Keratinocyte (primary cell): ENCODE measurements at regions not wholly inside any gene's neighbourhood (a gene's known extent, or its start where the extent isn't known, plus 50 kb on each side); places are given as distances from the start of the nearest gene placed in this dataset.

ENCODE experiments used
- DNase-seq: peaks from one replicate; pipeline ENCODE4 v3.0.0-alpha.2; 2011; ENCODE audit warnings: low read depth, missing footprints, low spot score
- FAIRE-seq: peaks from 2 replicates; lab custom pipeline; 2011; peaks lifted over from hg19 to GRCh38; lab: Jason Lieb, UNC
- H2AFZ ChIP-seq: 2 replicates; pipeline ENCODE4 v1.6.0; 2012; ENCODE audit warnings: low read length, control low read depth, inconsistent platforms; ENCODE audit not compliant: control insufficient read depth
- H3K27ac ChIP-seq: 2 replicates; pipeline ENCODE4 v1.5.1; 2011; ENCODE audit warnings: low read length; ENCODE audit not compliant: control insufficient read depth, insufficient read depth
- H3K27me3 ChIP-seq: 3 replicates; pipeline ENCODE4 v1.6.0; 2011; ENCODE audit warnings: low read length; ENCODE audit not compliant: control insufficient read depth, insufficient read depth; ENCODE audit errors: extremely low read depth
- H3K36me3 ChIP-seq, 2 experiments: 2 replicates in 1 of 2; 3 replicates in 1 of 2; pipeline ENCODE4 v1.5.1; 2011; ENCODE audit warnings: low read length in 2 of 2, mild to moderate bottlenecking in 1 of 2; ENCODE audit not compliant: control insufficient read depth in 2 of 2, insufficient read depth in 2 of 2; ENCODE audit errors: extremely low read depth in 1 of 2
- H3K4me1 ChIP-seq: 3 replicates; pipeline ENCODE4 v1.5.1; 2011; ENCODE audit warnings: low read length; ENCODE audit not compliant: control insufficient read depth, insufficient read depth; ENCODE audit errors: extremely low read depth
- H3K4me2 ChIP-seq: 3 replicates; pipeline ENCODE4 v1.6.0; 2011; ENCODE audit warnings: low read depth, low read length; ENCODE audit not compliant: control insufficient read depth, insufficient read depth; ENCODE audit errors: extremely low read depth
- H3K4me3 ChIP-seq, 3 experiments: fragments of 200-600 bp in 1 of 3; sonication (generic) in 1 of 3; 2 replicates in 2 of 3; 3 replicates in 1 of 3; pipeline ENCODE4 v1.5.1; 2011 to 2016; ENCODE audit warnings: low read length in 3 of 3, mild to moderate bottlenecking in 3 of 3, control low read depth in 2 of 3, inconsistent platforms in 1 of 3, low read depth in 1 of 3, mixed read lengths in 1 of 3, mixed run types in 1 of 3, moderate library complexity in 1 of 3; ENCODE audit not compliant: control insufficient read depth in 2 of 3, insufficient read depth in 2 of 3; ENCODE audit errors: extremely low read depth in 1 of 3
- H3K79me2 ChIP-seq: 2 replicates; pipeline ENCODE4 v1.6.0; 2012; ENCODE audit warnings: low read length; ENCODE audit not compliant: control insufficient read depth, insufficient read depth
- H3K9ac ChIP-seq: 3 replicates; pipeline ENCODE4 v1.6.0; 2011; ENCODE audit warnings: low read length; ENCODE audit not compliant: control insufficient read depth, insufficient read depth; ENCODE audit errors: extremely low read depth
- H3K9me1 ChIP-seq: 3 replicates; pipeline ENCODE4 v1.6.0; 2011; ENCODE audit warnings: low read length; ENCODE audit not compliant: control insufficient read depth, insufficient read depth; ENCODE audit errors: extremely low read depth
- H3K9me3 ChIP-seq: 2 replicates; pipeline ENCODE4 v1.5.1; 2012; ENCODE audit warnings: low read depth, low read length; ENCODE audit not compliant: control insufficient read depth
- H4K20me1 ChIP-seq: 3 replicates; pipeline ENCODE4 v1.6.0; 2011; ENCODE audit warnings: low read length; ENCODE audit not compliant: control insufficient read depth, insufficient read depth; ENCODE audit errors: extremely low read depth
- EZH2 ChIP-seq: IDR thresholded peaks from one replicate; pipeline ENCODE4 v1.6.1; 2012; ENCODE audit warnings: inconsistent platforms, mild to moderate bottlenecking, low read length, moderate library complexity
- dilution Hi-C: fragments of 300-500 bp; cut with MboI; formaldehyde crosslinking; loops from one replicate; pipeline ENCODE4 v1.7.0; 2020; ENCODE audit warnings: low sequenced_read_pairs; ENCODE audit not compliant: extremely low pct_ligation_motif_present
- TF ChIP-seq, protein P1 (sequence below), 3 experiments: IDR thresholded peaks in 1 of 3; conservative IDR thresholded peaks in 1 of 3; optimal IDR thresholded peaks in 1 of 3; 2 replicates in 2 of 3; 3 replicates in 1 of 3; pipeline versions ENCODE3 to v1.5.1; 2011; ENCODE audit warnings: low read length in 3 of 3, mild to moderate bottlenecking in 3 of 3, moderate library complexity in 2 of 3, control low read depth in 1 of 3, inconsistent platforms in 1 of 3; ENCODE audit not compliant: insufficient read depth in 2 of 3; ENCODE audit errors: extremely low read depth in 1 of 3

DNA sequence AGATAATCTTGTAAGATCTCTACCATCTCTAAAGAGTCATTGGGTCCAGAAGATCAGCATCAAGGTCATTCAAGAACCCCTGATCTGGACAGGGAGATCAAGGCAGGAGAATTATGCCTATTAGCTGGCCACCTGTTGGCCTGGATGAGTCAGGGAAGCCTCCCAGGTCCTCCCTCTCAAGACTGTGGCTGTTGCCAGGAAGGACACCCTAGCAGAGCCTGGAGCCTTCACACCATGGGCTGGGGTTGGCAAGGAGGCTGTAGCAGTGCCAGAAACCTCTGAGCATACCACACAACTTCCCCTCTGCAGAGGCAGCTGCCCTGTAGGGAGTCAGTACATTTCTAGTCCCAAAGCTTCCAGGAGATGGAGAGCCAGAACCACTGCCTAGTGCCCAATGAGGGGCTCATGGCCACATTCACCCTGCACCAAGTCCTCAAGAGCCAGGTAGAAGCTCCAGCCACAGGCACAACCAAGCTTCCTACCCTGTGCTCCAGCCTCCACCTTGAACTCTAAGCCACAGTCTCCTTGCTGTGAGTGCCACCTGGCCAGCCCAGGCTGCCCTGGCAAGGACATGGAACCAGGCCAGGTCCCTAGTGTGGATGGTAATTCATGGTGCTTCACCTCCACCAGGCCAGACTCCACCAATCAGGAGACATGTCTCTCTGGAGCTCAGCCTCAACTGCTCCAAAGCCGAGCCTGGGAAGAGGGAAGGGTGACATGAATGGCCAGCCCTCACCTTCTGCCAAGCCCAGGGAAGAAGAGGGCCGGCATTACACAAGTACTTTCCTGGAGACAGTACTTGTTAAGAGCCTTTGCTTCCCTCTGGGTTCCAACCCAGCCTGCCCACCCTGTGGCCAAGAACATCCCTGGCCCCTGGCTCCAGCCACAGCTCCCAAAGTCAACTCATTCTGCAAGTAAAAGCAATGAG is 124.3 kb downstream of the BUD13 start:
- TF ChIP-seq, protein P1, sequence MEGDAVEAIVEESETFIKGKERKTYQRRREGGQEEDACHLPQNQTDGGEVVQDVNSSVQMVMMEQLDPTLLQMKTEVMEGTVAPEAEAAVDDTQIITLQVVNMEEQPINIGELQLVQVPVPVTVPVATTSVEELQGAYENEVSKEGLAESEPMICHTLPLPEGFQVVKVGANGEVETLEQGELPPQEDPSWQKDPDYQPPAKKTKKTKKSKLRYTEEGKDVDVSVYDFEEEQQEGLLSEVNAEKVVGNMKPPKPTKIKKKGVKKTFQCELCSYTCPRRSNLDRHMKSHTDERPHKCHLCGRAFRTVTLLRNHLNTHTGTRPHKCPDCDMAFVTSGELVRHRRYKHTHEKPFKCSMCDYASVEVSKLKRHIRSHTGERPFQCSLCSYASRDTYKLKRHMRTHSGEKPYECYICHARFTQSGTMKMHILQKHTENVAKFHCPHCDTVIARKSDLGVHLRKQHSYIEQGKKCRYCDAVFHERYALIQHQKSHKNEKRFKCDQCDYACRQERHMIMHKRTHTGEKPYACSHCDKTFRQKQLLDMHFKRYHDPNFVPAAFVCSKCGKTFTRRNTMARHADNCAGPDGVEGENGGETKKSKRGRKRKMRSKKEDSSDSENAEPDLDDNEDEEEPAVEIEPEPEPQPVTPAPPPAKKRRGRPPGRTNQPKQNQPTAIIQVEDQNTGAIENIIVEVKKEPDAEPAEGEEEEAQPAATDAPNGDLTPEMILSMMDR (optimal IDR thresholded peaks at IDR 0.05 in 1 of 3, IDR thresholded peaks at IDR 0.05 in 1 of 3, conservative IDR thresholded peaks at IDR 0.05 in 1 of 3; ENCODE audit: extremely low read depth in 1 of 3, insufficient read depth in 2 of 3, low read length in 3 of 3): no peak
- no peak for TF ChIP-seq EZH2
- FAIRE-seq: no peak

DNA sequence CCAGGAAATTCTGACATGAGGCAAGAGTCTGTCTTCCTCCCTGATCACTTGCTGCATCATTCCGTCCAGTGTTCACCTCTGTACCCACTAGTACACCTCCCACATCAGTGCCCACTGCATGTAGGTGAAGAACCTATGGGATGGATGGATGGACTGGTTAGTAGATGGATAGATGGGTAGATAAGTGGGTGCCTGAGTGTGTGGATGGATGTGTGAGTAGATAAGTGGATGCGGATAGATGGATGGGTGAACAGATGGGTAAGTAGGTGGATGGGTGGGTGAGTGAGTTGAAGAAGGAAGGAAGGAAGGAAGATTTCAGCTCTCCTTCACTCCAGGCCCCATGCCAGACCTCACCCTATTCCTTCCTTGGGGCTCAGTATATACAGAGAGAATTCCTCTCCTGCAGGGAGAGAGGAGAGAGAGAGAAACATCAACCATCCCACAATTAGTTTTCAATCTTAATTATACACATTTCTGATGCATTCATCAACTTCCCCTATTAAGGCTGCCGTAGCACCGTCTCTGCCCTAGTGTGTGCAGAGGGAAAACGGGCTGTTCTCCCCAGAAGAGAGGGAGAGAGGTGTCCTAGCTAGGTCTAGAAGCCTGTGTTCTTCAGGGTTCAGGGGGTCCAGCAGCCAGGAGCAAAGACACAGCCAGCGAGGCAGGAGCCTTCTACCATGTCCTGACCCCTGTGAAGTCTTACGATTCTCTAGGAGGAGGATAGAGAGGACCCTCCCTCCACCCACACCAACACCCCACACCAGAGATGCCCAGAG is 125.3 kb downstream of the BUD13 start:
- Histone ChIP-seq H3K27me3 (no peaks in the 10 kb centered on the region), H3K36me3 (no peaks in the 10 kb centered on the region), H3K79me2 (no peaks in the 10 kb centered on the region), H3K27ac (no peak overlapping the region), H3K4me3 (no peak overlapping the region), H3K9me1 (no peaks in the 10 kb centered on the region), H3K4me2 (no peak overlapping the region), H3K9ac (no peak overlapping the region), H4K20me1 (no peaks in the 10 kb centered on the region), H3K4me1 (no peaks in the 10 kb centered on the region), H3K9me3 (no peaks in the 10 kb centered on the region), H2AFZ (no peak overlapping the region)
- TF ChIP-seq, protein P1 (optimal IDR thresholded peaks at IDR 0.05 in 1 of 3, IDR thresholded peaks at IDR 0.05 in 1 of 3, conservative IDR thresholded peaks at IDR 0.05 in 1 of 3; ENCODE audit: extremely low read depth in 1 of 3, insufficient read depth in 2 of 3, low read length in 3 of 3): no peak
- no peak for TF ChIP-seq EZH2
- DNase-seq (no peak), FAIRE-seq (no peak)
- dilution Hi-C loops: no loop called here

More for the DNA sequence above, 124.3 kb downstream of the BUD13 start:
- Histone ChIP-seq H4K20me1 (no peaks in the 10 kb centered on the region), H3K36me3 (no peaks in the 10 kb centered on the region), H3K4me2 (no peak overlapping the region), H3K27ac (no peak overlapping the region), H3K9me1 (no peaks in the 10 kb centered on the region), H3K79me2 (no peaks in the 10 kb centered on the region), H3K27me3 (no peaks in the 10 kb centered on the region), H2AFZ (no peak overlapping the region), H3K4me3 (no peak overlapping the region), H3K4me1 (no peaks in the 10 kb centered on the region), H3K9me3 (no peaks in the 10 kb centered on the region), H3K9ac (no peak overlapping the region)
- dilution Hi-C loops: no loop called here
- no peak for DNase-seq
